GM19467 (cell line): ENCODE measurements at regions not wholly inside any gene's neighbourhood (a gene's known extent, or its start where the extent isn't known, plus 50 kb on each side); places are given as distances from the start of the nearest gene placed in this dataset.
A peak's percentile ranks its signal among the peaks of the same experiment; 100 is the strongest.
"Not testable (repeated sequence)": the region's sequence is repeated elsewhere in the genome, so short reads cannot be mapped to it uniquely, and the experiment has no call there.

ENCODE experiments used
- ATAC-seq: cut with Tn5 transposase; IDR thresholded peaks from one replicate; pipeline ENCODE4 v1.9.1; 2021; ENCODE audit warnings: mild to moderate bottlenecking, moderate library complexity; ENCODE audit not compliant: unreplicated experiment

DNA sequence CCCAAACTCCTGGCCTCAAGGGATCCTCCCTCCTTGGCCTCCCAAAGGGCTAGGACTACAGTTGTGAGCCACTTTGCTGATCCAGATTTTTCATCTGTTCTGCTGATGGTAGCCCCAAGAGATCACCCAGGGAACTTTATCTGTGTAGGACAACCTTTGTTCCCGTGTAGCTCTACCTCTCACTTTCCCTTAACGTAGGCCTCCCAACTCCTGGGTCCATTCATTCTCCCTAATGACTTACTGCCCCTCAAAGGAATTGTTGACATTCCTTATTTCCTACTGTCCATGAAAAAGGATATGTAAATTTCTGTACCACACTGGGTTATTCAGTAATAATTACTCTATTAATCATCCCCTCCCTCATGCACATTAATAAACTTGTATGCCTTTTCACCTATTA, 51.0 kb upstream of the PHF24 start:
- ATAC-seq, result no peak

DNA sequence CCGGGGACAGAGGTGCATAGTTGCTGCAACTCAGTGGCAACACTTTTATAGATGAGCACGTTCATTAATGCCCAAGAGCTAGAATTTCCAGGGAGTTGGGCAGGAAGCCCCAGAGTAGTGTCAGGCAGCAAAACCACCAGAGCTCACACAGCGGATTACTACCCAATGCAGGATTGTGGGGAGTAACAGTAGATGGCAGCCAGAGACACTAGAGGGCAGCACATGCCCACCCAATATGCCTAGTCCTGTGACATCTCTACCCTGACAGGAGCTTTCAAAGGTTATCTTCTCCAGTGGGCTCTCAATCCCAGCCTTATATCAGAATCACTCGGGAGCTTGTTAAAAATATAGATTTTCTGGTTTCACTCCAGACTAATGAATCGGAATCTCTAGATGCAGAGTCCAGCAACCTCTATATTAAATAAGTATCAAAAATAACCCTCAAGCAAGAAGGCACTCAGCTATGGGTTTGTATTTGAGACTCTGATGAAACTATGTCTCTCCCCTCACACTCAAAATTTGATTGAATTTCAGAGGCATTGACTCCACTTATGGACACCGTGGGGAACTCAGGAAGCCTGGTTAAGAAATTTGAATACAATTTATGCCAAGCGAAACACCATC, 58.4 kb upstream of the PHF24 start:
- ATAC-seq, result peak; percentile 88

DNA sequence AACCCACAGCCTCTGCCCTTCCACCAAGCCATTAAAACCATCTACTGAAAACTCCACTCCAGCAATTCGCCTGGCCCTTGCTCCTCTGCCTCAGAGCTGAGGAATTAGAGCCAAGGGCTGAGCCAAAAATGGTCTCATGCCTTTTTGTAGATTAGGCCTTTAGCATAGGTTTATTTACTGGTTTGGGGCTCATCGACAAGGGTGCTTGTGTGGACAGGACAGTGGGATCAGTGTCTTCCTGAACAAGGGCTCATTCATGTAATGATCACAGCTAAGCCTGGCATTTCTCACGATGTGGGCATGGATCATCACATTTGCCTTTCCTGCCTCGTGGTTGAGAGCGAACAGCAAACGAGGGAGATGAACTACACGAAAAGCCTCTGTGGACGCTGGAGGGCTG, 59.2 kb upstream of the PHF24 start:
- ATAC-seq, result no peak

DNA sequence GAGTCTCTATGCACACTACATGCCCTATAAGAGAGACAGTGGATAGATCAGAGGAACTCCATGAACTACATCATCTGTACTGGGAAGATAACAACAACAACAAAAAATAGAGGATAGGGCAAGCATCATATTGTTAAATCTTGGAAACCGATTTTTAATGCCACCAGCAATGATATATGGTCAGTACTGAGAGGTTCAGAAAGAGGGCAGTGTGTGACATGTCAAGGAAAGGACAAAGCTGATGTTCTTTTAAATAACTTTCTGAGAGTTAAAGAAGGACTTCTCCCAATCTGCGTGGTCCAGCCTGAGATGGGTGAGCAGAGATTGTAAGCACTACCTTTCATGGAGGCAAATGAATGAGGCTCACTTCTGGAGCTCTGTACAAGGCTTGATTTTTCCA, 62.0 kb upstream of the PHF24 start:
- ATAC-seq, result no peak

DNA sequence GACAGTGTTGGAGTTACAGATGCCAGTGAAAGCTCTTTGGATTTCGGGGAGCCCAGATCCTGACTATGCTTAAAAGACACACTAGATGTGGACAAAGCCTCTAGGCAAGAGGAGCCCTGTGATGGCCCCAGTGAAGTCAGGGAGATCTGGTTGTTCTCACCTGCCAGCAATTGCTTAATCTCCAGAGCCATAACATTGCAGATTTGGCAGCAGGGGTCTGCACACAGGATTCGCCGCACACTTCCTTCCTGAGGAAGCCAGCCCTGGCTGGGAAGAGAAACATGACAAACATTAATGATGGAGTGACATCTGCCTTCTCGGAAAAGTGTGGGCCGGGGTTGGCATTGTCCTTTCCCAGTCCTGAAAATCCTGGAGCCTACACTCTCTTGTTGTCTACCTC, 65.2 kb upstream of the PHF24 start:
- no peak for ATAC-seq

DNA sequence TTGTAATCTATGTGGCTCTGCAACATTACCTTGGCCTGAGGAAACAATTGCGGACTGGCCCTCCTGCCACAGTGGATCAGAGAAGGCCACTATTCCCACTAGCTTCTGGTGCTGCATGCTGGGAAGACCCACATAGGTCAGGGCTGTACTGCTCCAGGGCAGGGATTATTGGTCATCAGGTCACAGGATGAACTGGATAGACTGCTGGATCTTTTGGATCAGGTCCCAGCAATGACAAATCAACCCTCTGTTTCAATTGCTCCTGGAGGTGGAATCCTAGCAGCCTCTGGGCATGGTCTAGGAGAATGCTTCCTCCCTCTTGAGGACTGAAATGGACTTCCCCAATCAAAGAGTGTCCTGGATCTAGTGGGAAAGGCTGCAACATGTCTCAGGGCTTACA, 66.7 kb upstream of the PHF24 start:
- ATAC-seq, result no peak

DNA sequence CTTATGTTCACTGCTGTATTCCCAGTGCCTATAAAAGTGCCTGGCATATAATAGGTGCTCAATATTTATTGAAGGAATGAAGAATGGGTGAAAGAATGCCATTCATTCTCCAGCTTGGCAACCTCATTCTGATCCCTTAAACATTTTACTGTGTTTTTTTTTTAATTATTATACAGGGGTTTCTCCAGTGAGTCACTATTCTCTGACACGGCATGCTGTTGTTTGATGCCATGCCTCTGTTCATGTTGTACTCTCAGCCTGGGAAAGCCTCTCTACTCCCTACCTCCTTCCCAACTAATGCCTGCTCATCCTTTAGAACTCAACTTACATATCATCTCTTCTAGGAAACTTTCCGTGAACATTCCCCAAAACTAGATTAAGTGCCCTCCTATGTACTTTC, 70.2 kb upstream of the PHF24 start:
- ATAC-seq, result no peak

DNA sequence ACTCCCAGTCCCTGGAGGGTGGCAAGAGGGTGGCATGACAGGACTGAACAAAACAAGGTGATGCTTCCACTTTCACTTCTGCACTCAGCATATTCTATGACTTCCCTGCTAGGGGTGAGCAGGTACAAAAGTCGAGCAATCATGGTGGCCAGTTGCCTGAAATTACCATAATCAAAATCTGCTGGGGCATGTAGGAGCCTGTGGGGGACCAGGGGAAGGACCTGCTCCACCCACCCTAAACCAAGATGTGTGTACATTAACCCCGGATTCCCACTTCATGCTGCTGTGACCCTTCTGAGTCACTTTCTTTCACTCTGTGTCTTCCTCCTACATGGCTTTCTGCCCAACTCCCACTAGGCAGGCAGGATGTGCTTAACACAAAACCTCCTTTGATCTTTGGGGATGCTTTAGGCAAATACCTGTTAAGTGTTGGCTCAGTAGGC, 73.3 kb upstream of the PHF24 start:
- peak; percentile 88 for ATAC-seq

DNA sequence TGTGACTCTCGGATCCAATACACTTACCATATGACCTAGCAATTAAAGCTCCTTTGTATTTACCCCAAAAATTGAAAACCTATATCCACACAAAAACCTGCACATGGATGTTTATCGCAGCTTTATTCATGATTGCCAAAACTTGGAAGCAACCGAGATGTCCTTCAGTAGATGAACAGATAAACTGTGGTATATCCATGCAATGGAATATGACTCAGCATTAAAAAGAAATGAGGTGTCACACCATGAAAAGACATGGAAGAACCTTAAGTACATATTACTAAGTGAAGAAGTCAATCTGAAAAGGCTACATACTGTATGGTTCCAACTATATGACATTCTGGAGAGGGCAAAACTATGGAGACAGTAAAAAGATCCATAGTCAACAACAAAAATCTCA, 82.0 kb upstream of the PHF24 start:
- ATAC-seq, result no peak

DNA sequence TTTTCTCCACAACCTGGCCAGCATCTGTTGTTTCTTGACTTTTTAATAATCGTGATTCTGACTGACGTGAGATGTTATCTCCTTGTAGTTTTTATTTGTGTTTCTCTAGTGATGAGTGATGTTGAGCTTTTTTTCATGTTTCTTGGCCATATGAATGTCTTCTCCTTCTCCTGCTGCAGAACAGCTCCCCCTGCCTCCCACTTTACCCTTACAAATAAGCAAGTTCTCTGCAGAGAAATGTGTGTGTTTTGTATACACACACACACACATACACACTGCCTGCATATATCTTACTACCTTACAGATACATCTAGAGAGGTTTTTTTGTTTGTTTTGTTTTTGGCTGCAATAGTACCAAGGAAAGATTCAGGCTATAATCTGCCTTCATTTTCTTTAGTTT, 88.7 kb upstream of the PHF24 start:
- no peak for ATAC-seq

DNA sequence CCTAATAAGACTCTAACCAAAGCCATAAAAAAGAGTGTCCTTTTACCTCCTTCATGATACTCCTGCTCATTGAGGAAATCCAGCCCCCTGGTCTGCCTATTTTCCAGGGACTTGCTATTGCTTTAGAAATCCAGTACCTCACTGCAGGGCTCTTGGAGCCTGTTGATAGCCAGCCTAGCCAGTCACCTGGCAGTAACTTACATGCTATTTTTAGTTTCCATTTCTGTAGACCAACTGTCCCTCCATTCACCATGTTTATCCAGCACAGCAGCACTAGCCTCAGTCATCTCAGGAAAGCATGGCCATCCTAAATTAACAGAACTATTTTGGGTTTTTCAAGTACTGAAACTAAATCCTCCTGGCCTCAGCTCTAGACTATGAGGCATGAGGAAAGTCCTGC, 91.5 kb upstream of the PHF24 start:
- ATAC-seq, result no peak

DNA sequence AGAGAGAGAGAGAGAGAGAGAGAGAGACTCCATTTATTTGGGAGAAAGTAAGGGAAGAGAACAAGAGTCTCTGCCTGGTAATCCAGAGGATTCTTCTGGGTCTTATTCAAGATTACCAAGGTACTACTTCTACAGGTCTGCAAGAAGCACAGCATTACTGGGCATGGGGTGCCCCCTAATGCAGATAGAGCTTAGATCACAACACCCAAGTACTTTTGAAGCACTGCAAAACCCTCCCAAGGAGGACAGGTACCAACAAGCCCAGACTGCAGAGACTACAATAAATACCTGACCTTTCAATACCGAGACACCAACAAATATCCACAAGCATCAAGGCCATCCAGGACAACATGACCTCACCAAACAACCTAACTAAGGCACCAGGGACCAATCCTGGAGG, 94.7 kb upstream of the PHF24 start:
- no peak for ATAC-seq

DNA sequence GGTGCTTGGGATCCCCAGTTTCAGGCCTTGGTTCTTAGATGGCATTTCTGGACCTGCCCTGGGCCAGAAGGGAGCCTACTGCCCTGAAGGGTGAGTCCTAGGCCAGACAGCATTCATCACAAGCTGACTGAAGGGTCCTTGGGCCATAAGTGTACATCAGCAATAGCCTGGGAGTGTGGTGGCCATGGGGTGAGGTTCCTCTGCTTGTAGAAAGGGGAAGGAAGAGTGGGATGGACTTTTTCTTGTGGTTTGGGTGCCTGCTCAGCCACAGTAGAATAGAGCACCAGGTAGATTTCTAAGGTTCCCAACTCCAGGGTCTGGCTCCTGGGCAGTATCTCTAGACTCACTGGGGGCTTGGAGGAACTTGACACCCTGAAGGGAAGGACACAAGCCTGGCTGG, 95.2 kb upstream of the PHF24 start:
- ATAC-seq, result no peak

DNA sequence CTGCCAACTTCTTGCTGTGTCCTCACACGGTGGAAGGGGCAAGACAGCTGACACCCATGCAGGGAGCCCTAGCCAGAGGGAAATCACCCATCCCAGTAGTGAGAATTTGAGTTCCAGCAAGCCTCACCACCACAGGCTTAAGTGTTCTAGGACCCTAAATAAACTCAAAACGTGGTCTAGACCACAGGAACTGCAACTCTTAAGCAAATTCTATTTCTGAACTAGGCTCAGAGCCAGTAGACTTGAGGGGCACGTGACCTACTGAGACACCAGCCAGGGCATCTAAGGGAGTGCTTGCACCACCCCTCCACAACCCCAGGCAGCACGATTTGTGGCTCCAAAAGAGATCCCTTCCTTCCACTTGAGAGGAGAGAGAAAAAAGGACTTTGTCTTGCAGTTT, 96.0 kb upstream of the PHF24 start:
- ATAC-seq, result no peak

DNA sequence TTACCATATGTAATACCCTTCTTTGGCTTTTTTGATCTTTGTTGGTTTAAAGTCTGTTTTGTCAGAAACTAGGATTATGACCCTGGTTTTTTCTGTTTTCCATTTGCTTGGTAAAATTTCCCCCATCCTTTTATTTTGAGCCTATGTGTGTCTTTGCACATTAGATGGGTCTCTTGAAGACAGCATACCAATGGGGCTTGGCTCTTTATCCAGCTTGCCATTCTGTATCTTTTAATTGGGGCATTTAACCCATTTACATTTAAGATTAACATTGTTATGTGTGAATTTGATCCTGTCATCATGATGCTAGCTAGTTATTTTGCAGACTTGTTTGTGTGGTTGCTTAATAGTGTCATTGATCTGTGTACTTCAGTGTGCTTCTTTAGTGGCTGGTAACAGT, 103.1 kb upstream of the PHF24 start:
- ATAC-seq, result not testable (repeated sequence)

DNA sequence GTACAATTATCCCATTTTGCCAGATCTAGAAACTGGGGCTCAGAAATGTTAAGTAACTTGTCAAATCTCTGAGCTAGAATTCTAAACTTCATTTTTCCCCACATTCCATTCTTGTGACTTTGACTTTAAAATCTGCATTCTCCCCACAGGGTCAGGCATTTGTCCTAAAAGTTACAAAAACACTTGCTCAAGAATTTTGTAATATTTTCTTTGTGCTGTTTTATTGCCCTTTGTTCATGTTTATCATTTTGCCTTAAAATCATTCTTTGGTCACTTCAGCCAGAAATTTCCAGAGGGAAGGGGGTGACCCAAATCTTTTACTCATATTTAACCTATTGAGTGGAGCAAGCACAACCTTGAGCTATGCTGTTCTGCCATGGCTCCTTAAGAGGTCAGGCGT, 120.1 kb upstream of the CCL21 start:
- ATAC-seq, result no peak

DNA sequence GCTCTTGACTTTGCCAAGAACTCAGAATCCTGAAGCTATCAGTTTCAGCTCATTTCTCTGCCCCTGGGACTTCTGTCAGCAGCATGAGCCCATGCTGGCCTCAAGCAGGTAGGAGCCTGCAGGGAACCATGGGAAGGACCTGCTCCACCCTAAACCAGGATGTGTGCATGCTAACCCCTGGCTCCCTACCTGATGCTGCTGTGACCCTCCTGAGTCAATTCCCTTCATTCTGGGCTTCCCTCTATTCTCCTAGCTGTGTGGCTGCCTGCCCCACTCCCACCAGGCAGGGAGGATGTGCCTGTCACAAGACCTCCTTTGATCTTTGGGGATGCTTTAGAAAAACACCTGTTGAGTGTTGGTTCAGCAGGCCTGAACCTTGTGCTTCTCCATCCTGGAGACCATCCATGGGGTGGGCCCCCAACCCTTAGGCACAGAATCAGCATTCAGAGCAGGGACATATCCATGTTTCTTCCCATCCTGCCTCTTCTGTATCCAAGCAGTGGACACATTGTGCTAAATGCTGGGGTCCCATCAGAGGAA, 117.1 kb upstream of the CCL21 start:
- ATAC-seq, result no peak

DNA sequence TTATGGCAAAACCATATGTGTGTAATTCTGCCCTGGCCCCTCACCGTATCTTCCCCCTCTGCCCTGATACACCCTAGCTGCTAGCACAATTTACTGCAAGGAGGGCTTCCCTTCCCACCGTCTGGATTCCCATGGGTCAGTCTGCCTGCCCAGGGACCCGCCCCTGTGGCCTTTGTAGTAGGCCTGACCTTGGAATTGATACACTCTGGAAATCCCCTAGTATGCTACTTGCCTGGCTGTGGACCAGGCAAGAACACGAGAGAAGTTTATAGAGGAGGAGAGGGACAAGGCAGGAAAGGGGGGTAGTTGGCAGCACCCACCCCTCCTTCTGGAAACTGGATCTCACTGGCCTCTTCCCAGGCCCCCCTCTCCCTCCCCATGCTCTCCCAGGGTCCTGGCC, 115.8 kb upstream of the CCL21 start:
- ATAC-seq, result no peak

DNA sequence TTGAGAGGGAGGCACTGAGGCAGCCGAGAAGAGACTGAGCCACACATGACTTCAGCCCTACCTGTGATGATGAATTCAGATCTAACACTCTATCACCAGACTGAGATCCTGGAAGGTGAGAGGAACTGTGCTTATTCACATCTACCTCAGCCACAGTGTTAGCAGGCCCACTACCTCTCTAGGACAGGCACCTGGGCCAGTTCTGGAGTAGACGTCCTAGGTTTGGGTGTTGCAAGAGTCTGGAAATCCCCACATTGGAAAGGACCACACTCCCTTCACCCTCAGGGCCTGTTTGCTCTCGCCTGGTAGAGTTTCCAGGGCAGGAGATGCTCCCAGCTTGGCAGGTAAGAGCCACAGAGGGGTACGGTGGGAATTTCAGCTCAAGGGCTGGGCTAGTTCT, 113.8 kb upstream of the CCL21 start:
- no peak for ATAC-seq

DNA sequence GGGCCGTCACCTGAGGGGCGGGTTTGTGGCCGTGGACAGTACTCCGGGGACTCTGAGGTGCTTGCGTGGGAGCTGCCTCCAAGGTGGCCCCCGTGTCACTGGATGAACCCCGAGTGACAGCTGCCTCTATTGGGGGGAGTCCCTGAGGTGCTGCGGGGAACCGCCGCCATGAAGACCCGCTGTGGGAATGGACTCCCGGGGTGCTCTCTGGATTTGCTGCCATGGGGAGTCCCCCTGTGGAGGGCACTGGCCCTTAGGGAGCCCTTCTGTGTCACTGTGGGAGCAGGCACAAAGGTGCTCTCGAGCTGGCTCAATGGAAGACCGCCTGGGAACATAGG, 100.2 kb upstream of the CCL21 start:
- no peak for ATAC-seq

DNA sequence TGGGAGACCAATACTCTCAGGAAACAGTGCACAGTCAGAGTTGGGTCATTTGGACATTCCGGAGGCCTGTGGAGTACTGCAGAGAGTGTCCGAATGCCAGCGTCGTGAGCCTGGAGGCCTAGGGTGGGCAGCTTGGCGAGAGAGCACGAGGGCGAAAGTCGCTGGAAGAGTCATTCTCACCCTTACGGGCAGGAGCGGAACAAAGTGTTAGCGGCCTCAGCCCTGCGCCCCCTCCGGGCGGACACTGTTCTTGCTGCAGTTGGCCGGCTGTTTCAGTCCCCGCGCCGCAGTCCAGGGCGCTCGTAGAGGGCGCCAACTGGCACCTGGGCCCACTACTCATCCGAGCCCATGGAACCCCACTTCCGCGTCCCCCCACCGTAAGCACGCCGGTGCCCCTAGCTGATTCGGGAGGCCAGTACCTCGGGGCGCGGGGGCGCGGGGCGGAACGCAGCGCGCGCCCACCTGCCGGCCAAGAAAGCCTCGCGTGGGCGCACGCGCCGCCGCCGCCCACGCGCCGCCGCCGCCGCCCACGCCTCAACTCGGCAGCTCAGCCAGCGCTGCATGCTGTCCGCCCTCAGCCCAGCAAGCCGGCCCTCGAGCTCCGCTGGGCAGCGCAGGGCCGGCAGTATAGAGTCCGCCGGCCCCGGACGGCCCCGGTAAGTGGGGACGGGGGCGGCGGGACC, 99.7 kb upstream of the CCL21 start:
- no peak for ATAC-seq

DNA sequence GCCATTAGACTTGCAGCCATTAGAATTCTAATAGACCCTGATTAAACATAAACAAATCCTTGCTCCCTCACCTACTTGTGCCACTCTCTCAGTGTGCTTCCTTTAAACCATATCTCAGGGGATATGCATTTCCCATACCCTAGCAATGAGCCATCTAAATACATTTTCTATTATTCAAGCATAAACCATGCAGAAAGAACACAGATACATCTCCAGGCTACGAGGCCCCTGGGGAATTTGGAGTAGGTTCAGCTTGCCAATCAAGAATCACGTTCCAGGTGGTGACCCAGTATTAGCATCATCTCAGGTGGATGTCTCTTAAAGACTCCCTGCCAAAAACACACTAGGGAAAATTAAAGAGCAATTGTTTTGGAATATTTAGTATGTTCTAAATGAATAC, 93.0 kb upstream of the CCL21 start:
- no peak for ATAC-seq

DNA sequence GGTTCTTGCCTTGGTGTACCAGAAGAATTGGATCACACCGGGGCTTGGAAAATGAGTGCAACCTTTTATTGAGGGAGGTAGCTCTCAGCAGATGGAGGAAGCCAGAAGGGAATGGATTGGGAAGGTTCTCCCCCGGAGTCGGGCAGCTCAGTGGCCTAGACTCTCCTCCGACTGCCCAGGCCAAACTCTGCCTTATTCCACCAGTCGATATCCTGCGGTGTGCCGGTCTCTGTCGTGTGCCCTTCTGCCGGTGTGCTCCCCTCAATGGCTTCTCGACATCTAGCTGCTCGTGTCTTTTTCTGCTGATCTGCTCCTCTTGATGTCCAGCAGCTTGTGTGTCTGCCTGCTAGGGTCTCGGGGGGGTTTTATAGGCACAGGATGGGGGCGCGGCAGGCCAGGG, 87.4 kb upstream of the CCL21 start:
- ATAC-seq, result no peak
